ENCODE measurements at regions not wholly inside any gene's neighbourhood (a gene's known extent, or its start where the extent isn't known, plus 50 kb on each side); places are given as distances from the start of the nearest gene placed in this dataset.

DNA sequence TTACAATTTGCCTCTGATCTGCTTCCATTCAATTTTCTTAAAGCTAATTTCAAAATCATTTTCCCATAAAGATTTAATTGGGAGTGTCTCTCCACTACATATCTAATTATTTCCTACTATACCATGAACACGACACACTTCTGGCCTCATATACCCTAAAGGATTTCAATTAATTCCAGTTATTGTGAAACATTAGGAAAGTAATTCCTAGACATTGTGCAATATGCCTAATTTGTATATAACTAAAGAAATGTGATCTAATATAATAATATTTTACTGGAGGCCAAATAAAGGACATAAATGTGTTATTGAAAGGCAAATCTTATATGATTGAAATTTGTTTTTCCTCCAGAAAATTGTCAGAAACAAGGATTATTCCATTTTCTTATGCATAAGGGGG, 727.2 kb upstream of the ADGRL2 start:
- intact Hi-C loops (cut with DNase I) = no loop called here
- no peak overlapping the region for H3K27ac ChIP-seq (replicated peaks in 1 of 4)
- no peaks in the 10 kb centered on the region for H3K9me3 ChIP-seq
- H3K4me1 ChIP-seq = no peaks in the 10 kb centered on the region
- H3K36me3 ChIP-seq = no peaks in the 10 kb centered on the region
- no peak overlapping the region for H3K4me3 ChIP-seq
- no peak for TF ChIP-seq EP300 (IDR thresholded peaks at IDR 0.05)
- TF ChIP-seq POLR2A (IDR thresholded peaks at IDR 0.05; ENCODE audit: low read depth) = no peak
- TF ChIP-seq CTCF (IDR thresholded peaks at IDR 0.05) = no peak
- TF ChIP-seq POLR2AphosphoS5 (IDR thresholded peaks at IDR 0.05) = no peak
- DNase-seq (ENCODE audit: extremely low spot score) = no peak
- WGBS = 91% methylated on average over 1 of the region's 1 CpG
- H3K27me3 ChIP-seq = no peaks in the 10 kb centered on the region

GRCh38 chr1:81071969-81072753, 728.6 kb upstream of the ADGRL2 start:
- no peaks in the 10 kb centered on the region for H3K27me3 ChIP-seq
- no peaks in the 10 kb centered on the region for H3K9me3 ChIP-seq
- DNase-seq (ENCODE audit: extremely low spot score) = no peak
- H3K4me1 ChIP-seq = no peaks in the 10 kb centered on the region
- no peak overlapping the region for H3K4me3 ChIP-seq
- H3K36me3 ChIP-seq = no peaks in the 10 kb centered on the region
- intact Hi-C loops (cut with DNase I) = no loop called here
- TF ChIP-seq CTCF (IDR thresholded peaks at IDR 0.05) = no peak
- no peak for TF ChIP-seq EP300 (IDR thresholded peaks at IDR 0.05)
- no peak for TF ChIP-seq POLR2AphosphoS5 (IDR thresholded peaks at IDR 0.05)
- no peak for TF ChIP-seq POLR2A (IDR thresholded peaks at IDR 0.05; ENCODE audit: low read depth)
- H3K27ac ChIP-seq (replicated peaks in 1 of 4) = no peak overlapping the region
- WGBS = 85% methylated on average over 3 of the region's 3 CpGs

DNA sequence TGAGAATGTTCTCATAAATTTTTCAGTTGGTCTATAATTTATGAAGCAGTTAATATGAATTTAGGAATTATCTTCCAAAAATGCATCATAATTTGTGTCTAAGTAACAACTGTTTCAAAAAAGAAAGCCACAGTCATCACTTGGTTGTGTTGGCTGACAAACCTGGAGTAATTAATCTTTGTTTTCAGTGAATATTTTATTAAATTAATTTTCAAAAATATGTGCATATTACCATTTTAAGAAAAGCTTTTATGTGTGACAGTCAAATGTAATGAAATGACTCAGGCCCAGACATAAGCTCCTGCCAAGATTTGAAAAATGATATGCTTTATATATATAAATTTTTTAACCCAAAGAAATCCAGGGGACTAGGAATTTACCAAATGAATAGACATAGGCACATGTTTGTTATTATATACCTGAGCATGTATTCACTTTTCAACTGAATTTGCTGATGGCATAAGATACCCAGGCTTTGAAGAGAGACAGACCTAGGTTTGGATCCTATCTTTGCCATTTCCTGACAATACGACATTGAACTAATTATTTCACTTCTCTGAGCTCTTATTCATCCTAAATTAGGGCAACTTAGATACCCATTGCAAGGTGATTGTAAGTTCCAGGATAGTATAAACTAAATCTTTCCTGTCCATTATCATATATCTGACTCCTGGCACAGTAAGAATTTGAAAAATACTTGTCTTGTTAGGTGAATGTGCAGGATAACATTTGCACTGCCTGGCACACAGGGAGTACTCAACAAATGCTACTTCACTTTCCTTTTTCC, 729.5 kb upstream of the ADGRL2 start:
- H3K36me3 ChIP-seq = no peaks in the 10 kb centered on the region
- H3K27me3 ChIP-seq = no peaks in the 10 kb centered on the region
- WGBS = 69% methylated on average over 1 of the region's 1 CpG
- intact Hi-C loops (cut with DNase I) = no loop called here
- no peak for DNase-seq (ENCODE audit: extremely low spot score)
- no peaks in the 10 kb centered on the region for H3K4me1 ChIP-seq
- H3K4me3 ChIP-seq = no peak overlapping the region
- no peak overlapping the region for H3K27ac ChIP-seq (replicated peaks in 1 of 4)
- no peaks in the 10 kb centered on the region for H3K9me3 ChIP-seq
- no peak for TF ChIP-seq POLR2A (IDR thresholded peaks at IDR 0.05; ENCODE audit: low read depth)
- no peak for TF ChIP-seq POLR2AphosphoS5 (IDR thresholded peaks at IDR 0.05)
- TF ChIP-seq CTCF (IDR thresholded peaks at IDR 0.05) = no peak
- TF ChIP-seq EP300 (IDR thresholded peaks at IDR 0.05) = no peak

- Histone ChIP-seq H3K9me3 (no peaks in the 10 kb centered on the region), H3K27me3 (no peaks in the 10 kb centered on the region), H3K4me3 (no peak overlapping the region), H3K36me3 (no peaks in the 10 kb centered on the region), H3K4me1 (no peaks in the 10 kb centered on the region), H3K27ac (replicated peaks in 1 of 4) (no peak overlapping the region)
- DNase-seq (ENCODE audit: extremely low spot score) = no peak
- WGBS = 71% methylated on average over 3 of the region's 3 CpGs
- intact Hi-C loops (cut with DNase I) = no loop called here
- no peak for TF ChIP-seq POLR2A (IDR thresholded peaks at IDR 0.05; ENCODE audit: low read depth)
- no peak for TF ChIP-seq EP300 (IDR thresholded peaks at IDR 0.05)
- TF ChIP-seq POLR2AphosphoS5 (IDR thresholded peaks at IDR 0.05) = no peak
- TF ChIP-seq CTCF (IDR thresholded peaks at IDR 0.05) = no peak
These were observed 730.9 kb upstream of the ADGRL2 start for GRCh38 chr1:81069856-81070255.
